ENCODE measurements at regions not wholly inside any gene's neighbourhood (a gene's known extent, or its start where the extent isn't known, plus 50 kb on each side); places are given as distances from the start of the nearest gene placed in this dataset.

DNA sequence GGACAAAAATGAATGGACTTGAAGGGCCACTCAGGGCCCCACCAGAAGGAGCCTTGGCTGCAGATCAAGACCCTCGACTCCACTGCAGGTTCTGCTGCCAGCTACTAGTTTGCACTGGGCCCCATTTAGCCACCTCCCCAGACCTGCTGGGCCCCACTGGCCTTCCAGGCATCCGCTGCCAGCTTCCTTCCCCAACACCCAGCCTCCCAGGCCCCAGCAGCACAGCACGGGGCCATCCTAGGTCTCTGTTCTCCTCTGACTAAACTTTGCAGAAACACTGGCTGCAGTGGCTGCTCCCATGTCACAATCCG is 277.4 kb upstream of the KLF14 start:
- TF ChIP-seq, protein P1, sequence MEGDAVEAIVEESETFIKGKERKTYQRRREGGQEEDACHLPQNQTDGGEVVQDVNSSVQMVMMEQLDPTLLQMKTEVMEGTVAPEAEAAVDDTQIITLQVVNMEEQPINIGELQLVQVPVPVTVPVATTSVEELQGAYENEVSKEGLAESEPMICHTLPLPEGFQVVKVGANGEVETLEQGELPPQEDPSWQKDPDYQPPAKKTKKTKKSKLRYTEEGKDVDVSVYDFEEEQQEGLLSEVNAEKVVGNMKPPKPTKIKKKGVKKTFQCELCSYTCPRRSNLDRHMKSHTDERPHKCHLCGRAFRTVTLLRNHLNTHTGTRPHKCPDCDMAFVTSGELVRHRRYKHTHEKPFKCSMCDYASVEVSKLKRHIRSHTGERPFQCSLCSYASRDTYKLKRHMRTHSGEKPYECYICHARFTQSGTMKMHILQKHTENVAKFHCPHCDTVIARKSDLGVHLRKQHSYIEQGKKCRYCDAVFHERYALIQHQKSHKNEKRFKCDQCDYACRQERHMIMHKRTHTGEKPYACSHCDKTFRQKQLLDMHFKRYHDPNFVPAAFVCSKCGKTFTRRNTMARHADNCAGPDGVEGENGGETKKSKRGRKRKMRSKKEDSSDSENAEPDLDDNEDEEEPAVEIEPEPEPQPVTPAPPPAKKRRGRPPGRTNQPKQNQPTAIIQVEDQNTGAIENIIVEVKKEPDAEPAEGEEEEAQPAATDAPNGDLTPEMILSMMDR (IDR thresholded peaks at IDR 0.05; ENCODE audit: borderline replicate concordance, extremely low read depth, low read length, poor library complexity, severe bottlenecking) = no peak
- no peak for TF ChIP-seq EZH2 (IDR thresholded peaks at IDR 0.05; ENCODE audit: borderline replicate concordance, low read depth, low read length, severe bottlenecking)
